DND-41 (cell line): ENCODE measurements at regions not wholly inside any gene's neighbourhood (a gene's known extent, or its start where the extent isn't known, plus 50 kb on each side); places are given as distances from the start of the nearest gene placed in this dataset.

Experiments used
- CTCF ChIP-seq: IDR thresholded peaks from 2 replicates; pipeline ENCODE4 v1.5.1; 2012; ENCODE audit warnings: borderline replicate concordance, low read length, moderate library complexity, mild to moderate bottlenecking; ENCODE audit not compliant: poor library complexity, severe bottlenecking; ENCODE audit errors: extremely low read depth
- EZH2 ChIP-seq: IDR thresholded peaks from 3 replicates; pipeline ENCODE4 v1.6.1; 2012; ENCODE audit warnings: borderline replicate concordance, low read depth, mild to moderate bottlenecking, moderate library complexity, low read length, inconsistent platforms; ENCODE audit not compliant: severe bottlenecking

GRCh38 chr22:25347752-25348102, 128.3 kb downstream of the CRYBB2 start:
- TF ChIP-seq CTCF (no peak), EZH2 (no peak)
